Fibroblast of the aortic adventitia (primary cell): ENCODE measurements at regions not wholly inside any gene's neighbourhood (a gene's known extent, or its start where the extent isn't known, plus 50 kb on each side); places are given as distances from the start of the nearest gene placed in this dataset.

ENCODE experiments used
- DNase-seq: peaks from one replicate; pipeline ENCODE4 v3.0.0-alpha.2; 2010; ENCODE audit warnings: low read depth
- H3K4me3 ChIP-seq: 2 replicates; pipeline ENCODE4 v1.5.1; 2011; ENCODE audit warnings: low read depth, mild to moderate bottlenecking, control low read depth, low read length, moderate library complexity
- TF ChIP-seq, protein P1 (sequence below): IDR thresholded peaks from 2 replicates; pipeline ENCODE4 v1.5.1; 2011; ENCODE audit warnings: mild to moderate bottlenecking, low read length, control low read depth, inconsistent platforms; ENCODE audit not compliant: insufficient read depth

DNA sequence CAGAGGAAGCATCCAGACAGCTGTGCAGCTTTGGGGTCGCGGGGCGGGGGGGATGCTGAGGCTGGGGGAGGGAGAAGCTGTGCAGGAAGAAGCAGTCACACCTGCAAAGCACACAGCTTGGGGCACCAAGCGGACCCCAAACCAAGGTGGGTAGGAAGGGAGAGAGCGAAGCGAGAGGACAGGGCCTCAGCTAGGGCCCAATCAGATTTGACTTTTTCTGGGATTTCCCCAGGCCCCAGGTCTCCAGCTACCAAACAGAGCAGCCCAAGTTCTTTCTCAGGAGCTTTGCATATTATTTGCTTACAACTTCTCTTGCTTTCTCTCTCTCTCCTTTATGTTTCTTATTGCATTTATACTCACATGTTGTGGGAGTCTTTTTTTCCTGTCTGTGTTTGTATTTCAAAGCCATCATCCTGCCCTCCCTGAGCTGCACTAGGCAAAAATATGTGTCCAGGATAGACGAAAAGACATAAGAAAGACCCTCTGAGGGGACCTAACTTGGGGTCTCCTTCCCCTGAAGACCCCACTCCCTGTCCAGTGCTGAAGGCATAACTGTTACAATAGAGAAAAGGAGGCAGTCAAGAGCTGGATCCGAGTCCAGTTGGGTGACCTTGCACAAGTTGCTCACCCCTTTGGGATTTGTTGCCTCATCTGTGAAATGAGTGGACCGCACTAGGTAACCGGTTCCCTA is 50.6 kb upstream of the SMNDC1 start:
- TF ChIP-seq, protein P1, sequence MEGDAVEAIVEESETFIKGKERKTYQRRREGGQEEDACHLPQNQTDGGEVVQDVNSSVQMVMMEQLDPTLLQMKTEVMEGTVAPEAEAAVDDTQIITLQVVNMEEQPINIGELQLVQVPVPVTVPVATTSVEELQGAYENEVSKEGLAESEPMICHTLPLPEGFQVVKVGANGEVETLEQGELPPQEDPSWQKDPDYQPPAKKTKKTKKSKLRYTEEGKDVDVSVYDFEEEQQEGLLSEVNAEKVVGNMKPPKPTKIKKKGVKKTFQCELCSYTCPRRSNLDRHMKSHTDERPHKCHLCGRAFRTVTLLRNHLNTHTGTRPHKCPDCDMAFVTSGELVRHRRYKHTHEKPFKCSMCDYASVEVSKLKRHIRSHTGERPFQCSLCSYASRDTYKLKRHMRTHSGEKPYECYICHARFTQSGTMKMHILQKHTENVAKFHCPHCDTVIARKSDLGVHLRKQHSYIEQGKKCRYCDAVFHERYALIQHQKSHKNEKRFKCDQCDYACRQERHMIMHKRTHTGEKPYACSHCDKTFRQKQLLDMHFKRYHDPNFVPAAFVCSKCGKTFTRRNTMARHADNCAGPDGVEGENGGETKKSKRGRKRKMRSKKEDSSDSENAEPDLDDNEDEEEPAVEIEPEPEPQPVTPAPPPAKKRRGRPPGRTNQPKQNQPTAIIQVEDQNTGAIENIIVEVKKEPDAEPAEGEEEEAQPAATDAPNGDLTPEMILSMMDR, result no peak
- H3K4me3 ChIP-seq, result no peak overlapping the region
- no peak for DNase-seq

DNA sequence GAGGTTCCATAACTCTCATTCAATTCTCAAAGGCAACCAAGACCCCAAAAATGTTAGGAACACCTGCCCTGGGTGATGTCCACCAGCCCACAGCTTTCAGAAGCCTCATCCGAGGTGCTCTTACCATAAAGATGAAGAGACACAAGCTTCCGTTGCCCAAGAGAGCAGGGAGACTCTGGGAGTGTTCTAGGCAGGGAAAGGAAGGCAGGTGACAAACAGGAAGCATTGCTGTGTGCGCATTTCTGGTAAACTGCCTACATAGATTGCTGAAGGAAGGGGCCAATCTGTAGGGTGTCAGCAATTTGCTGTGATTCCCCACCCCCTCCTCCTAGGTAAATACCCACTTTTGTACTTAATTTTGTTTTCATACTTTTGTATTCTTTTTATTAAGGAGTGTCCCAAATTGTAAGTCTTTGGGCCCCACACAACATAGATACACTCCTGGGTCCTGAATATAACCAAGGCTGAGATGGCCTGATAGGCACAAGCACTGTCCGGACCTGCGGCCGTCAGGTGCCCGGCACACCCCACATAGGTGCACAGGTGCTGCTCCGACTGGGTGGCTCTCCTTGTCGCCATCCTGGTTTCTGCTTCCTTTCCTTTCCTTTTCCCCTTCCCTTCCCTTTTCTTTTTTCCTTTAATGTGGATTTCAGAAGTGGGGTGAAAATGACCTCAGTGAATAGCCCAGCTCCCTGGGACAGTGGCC is 51.4 kb upstream of the SMNDC1 start:
- no peak overlapping the region for H3K4me3 ChIP-seq
- DNase-seq, result no peak
- TF ChIP-seq, protein P1, result no peak

DNA sequence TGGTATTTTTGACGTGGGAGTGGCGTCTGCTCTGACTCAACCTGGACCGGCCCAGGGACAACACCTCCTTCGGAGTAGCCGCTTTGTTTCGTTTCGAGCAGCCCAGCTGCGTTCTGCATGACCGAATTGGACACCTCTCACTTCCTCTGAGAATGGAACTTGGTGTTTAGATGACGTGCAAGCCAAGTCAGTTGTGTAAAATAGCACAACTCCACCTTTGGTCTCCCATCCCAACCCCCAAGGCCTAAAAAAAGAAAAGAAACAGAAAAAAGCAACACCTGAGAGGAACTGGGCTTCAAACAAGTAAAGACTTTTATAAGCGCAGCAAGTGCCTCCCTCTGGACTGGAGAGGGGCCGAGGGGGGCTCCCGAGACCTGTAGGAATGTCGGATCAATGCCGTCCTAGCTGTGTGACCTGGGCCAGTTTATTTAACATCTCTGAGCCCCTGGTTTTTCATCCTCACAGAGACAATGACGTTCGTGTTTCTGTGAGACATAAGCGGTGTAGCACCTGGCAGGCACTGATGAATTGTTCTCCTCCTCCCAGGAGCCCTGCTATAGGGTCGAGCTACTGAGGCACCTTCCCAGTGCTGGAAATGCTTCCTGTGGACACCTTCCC is 52.0 kb upstream of the SMNDC1 start:
- H3K4me3 ChIP-seq, result no peak overlapping the region
- DNase-seq, result peak; percentile 69
- TF ChIP-seq, protein P1, result no peak

DNA sequence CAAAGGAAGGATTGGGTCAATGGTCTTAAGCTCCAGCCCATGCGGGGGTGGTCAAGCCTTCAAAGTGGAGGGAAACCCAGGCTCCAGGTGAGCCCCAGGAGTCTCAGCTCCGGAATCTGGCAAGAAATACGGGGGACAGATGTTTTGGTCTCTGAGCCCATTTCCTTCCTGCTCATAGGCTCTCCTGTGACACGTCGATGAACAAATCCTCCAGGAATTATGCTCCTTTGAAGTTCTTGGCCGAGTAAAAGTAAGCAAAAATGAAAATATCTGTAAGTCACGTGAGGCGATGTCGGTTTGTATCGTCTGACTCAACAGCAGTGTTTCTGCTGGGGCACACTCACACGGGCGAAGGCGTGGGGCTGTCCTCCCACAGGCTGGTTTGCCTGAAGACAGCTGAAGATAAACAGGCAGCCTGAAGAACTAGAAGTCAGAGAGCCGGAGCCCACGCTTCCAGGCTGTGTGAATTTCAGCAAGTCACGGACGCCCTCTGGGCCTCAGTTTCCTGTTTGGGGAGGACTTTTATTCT is 52.6 kb upstream of the SMNDC1 start:
- TF ChIP-seq, protein P1, result no peak
- peak; percentile 97 for DNase-seq

DNA sequence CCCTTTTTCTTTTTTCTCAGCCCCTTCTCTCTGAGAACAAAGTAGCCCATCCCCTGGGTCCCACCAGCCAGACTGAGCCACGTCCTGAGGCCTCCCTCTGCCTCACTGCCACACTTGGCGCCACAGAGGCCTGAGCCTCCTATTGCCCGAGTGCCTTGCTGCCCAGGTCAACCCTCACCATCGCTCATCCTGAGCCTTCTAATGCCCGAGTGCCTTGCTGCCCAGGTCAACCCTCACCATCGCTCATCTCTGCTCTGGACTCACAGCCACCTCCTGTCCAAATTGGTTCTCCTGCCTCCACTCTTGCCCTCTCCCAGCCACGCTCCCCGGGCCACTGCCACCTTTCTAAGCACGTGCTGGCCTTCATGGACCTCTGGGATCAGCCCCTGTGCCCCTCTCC is 53.2 kb upstream of the SMNDC1 start:
- H3K4me3 ChIP-seq, result no peak overlapping the region
- no peak for DNase-seq
- TF ChIP-seq, protein P1, result no peak

More for the DNA sequence above, 52.6 kb upstream of the SMNDC1 start:
- no peak overlapping the region for H3K4me3 ChIP-seq

DNA sequence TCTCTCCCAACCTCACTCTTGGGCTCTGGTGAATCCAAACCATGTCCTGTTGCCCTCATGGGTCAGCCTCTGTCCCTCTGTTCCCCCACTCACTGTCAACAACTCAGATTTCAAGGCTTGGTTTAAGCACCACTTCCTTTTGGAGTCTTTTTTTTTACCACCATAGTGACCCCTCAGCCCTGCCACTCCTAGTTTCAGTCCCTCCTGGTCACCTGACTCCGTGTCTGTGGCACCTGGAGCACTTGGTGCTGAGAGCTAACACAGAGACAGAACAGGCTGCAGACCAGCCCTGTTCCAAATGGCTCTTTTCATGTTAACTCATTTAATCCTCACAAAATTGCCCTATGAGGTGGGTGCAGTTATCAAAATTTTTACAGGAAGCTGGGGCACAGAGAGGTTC is 53.6 kb upstream of the SMNDC1 start:
- TF ChIP-seq, protein P1, result no peak
- no peak overlapping the region for H3K4me3 ChIP-seq
- DNase-seq, result no peak
